HG02885 (cell line): ENCODE measurements at regions not wholly inside any gene's neighbourhood (a gene's known extent, or its start where the extent isn't known, plus 50 kb on each side); places are given as distances from the start of the nearest gene placed in this dataset.

Experiments used
- ATAC-seq: cut with Tn5 transposase; IDR thresholded peaks from one replicate; pipeline ENCODE4 v1.9.1; 2021; ENCODE audit warnings: mild to moderate bottlenecking; ENCODE audit not compliant: unreplicated experiment, poor library complexity

GRCh38 chr13:42658019-42658418 is 84.1 kb downstream of the TNFSF11 start:
- ATAC-seq, result no peak

- no peak for ATAC-seq
Observed at GRCh38 chr13:42660333-42660965, 86.5 kb downstream of the TNFSF11 start.

GRCh38 chr13:42667638-42668037 is 93.7 kb downstream of the TNFSF11 start:
- no peak for ATAC-seq

DNA sequence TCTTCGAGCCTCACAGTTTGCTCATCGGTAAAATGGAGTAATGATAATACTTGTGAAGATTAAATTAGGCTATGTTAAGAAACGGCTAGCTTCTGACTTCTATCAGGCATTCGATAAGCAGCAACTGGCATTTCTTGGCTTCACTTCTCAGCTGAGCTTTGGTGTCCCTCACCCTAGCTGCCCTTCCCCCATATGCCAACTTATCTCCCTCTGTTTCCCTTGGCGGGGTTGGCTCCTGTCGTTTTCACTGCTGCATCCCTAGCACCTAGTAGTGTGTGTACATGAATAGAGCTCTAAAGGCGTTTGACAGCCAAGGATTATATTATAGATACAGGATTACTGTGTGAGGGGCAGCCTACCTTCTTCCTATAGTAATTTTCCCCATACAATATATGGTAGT is 97.5 kb downstream of the TNFSF11 start:
- ATAC-seq, result no peak

GRCh38 chr13:42673677-42674076 is 99.7 kb downstream of the TNFSF11 start:
- no peak for ATAC-seq

GRCh38 chr13:42680748-42681147 is 100.6 kb upstream of the FAM216B start:
- ATAC-seq, result no peak

GRCh38 chr13:42681326-42682100 is 99.9 kb upstream of the FAM216B start:
- ATAC-seq, result no peak

DNA sequence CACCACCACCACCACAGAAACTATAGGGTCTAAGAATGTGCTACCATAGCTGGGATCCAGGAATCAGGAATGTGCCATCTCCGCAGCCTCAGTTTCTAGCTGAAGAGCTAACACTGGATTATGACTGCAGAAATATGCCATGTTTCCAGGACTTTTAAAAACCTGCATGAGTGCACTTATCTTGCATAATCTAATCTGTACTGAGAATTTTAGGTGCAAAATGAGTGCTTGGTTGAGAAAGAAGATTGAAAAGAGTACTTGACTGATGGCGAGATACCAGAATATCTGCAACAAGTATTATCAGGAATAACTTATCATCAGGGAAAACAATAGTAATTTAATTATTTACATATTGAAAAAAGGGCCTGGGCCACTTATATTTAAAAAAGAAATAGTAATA is 97.2 kb upstream of the FAM216B start:
- no peak for ATAC-seq

DNA sequence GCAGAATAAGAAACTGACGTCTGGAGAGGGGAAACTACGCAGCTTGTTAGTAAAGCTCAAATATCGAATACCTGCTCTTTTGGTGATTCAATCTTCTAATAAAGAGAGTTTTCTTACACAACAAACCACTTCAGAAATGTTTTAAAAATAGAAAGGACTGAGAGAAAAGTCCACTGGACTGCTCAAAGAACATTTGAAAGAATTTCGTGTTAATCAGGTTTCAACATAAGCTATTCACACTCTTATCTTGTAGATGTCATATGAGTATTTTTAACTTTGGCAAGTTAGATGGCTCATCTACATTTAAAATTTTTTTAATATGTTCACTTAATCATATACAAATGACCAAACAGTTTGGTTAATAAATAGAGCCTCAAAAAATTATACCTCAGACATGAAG is 95.6 kb upstream of the FAM216B start:
- no peak for ATAC-seq

GRCh38 chr13:42686165-42686564 is 95.2 kb upstream of the FAM216B start:
- no peak for ATAC-seq

DNA sequence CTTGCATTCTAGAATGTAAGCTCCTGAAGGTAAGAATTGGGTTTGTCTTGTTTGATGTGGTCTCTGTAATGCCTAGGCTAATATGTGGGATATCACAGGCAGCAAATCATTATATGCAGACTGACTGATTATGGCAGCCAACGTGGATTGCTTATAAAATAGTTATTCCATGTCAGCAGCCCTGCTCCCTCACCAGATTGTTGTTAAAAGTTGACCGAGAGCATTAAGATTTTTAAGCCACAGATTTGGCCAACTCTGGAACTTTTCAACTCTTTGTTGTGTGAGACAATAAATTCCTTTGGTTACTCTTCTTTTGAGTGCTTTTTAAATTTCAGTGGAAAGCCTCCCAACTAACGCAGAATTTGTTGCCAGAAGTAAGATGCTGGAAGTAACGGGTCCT is 92.6 kb upstream of the FAM216B start:
- no peak for ATAC-seq

DNA sequence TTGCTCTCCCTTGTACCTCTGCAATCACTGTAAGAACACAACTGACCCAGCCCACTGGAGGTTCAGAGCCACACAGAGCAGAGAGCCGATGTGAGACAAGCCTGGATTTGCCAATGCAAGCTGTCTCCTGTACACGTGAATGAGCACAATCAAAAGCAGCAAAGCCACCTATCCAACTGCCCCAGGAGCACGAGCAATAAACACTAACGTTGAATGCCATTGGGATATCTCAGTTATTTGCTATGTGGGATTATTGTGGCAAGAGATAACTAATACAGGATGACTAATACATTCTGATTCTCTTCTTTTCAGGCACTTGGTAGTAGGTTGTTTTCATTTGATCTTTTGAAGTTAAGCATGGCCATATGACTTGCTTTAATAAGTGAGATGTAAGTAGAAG is 85.2 kb upstream of the FAM216B start:
- ATAC-seq, result no peak

DNA sequence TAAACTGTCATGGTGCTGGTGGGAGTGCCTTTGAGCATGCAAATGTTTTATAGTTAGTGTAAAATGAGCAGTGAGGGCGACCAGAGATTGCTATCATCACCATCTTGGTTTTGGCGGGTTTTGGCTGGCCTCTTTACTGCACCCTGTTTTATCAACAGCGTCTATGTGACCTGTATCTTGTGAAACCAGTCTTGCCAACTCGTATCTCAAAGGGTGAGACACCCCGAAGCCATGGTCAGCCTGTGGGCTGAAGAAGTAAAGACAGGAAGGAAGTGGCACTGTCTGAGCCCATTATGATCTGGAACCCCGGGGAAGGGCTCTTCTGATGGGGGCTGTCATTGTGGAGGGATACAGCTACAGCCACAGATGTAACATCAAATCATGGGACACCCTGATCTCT is 81.5 kb upstream of the FAM216B start:
- ATAC-seq, result no peak

DNA sequence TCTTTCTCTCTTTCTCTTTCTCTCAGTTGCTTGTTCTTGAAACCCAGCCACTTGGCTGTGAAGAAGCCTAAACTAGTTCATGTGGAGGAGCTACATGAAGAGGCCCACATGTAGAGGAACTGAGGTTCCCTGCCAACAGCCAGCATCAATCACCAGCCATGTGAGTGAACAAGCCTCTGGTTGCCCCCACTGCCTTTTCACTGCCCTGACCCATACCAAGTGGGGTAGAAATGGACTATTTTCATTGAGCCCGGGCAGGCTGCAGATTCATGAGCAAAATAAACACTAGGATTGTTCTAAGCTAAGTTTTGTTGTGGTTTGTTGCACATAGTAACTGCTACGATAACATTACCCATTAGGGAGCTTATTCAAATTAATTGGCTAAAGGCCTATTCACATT is 78.7 kb upstream of the FAM216B start:
- no peak for ATAC-seq

DNA sequence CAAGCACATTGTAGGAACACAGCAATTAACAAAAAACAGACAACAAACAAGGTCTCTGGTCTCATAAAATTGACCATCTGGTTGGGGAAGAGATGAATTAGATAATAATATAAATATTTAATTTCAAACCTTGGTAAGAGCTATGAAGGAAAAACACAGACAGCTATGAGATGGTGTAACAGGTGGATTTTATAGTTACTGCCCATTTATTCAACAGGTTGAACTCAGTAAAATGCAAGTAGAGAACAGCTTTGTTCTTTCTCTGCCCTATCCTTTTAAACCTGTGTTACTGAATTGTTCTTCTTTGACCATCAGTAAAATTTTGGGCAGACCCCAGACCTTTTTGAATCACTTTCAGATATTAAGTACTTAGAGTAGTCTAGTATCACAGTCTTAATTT is 77.6 kb upstream of the FAM216B start:
- ATAC-seq, result no peak

DNA sequence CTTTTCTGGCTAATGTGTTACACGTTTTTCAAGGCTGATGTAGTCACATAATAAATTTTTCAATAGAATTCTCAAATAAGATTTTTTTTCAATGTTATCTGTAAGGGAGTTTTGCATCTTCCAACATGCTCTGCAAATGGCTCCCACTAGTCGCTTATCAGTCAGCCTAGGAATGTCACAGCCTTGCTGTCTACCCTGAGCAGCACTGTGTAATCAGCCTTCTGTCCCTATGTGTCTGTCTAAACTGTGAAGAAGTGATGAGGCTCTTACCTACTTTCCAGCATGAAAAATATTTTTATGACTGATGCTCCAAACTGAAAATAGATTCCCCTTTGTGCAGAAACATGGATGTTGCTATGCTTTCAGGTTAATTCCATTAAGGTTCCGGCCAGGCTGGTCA is 75.1 kb upstream of the FAM216B start:
- no peak for ATAC-seq

DNA sequence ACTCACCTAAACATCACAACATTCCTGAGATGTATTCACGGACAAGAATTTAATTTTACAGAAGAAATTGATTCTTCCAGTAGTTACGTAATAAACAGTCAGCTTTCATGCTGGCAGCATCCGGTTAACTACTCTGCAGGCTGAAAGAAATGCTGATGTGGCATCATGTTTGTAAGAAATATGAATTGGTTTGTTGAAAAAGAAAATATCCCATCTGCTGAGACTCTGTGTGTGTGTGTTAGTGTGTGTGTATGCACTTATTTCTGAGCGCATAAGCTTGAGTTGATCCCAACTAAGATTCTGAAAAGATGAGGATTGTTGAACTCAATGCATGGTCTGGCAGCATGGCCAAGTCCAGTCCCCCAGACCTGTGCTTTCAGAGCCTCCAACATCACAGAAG is 74.3 kb upstream of the FAM216B start:
- no peak for ATAC-seq

GRCh38 chr13:42707586-42707985 is 73.8 kb upstream of the FAM216B start:
- ATAC-seq, result no peak

GRCh38 chr13:42708391-42708790 is 73.0 kb upstream of the FAM216B start:
- ATAC-seq, result no peak

GRCh38 chr13:42709276-42709675 is 72.1 kb upstream of the FAM216B start:
- no peak for ATAC-seq

GRCh38 chr13:42715909-42716308 is 65.5 kb upstream of the FAM216B start:
- no peak for ATAC-seq

DNA sequence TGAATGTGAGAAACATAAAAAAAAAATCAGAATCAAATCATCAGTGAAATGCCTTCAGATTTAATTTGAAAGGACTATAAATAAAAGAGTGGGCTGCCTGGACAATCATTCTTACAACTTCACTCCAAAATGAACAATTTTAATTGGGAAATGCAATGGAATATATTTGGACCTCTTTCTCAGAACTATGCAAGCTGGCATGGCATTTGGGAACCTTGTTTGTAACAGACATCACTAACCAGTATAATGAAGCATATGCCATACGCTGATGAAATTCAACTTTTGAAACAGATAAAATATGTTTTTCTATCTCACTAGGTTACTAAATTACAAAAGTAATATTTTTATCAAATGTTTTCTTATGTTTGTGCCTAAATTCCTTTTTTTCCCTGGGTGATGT is 64.2 kb upstream of the FAM216B start:
- no peak for ATAC-seq
